Nephron (organoid): ENCODE measurements at regions not wholly inside any gene's neighbourhood (a gene's known extent, or its start where the extent isn't known, plus 50 kb on each side); places are given as distances from the start of the nearest gene placed in this dataset.

ENCODE experiments used
- H3K27ac Mint-ChIP-seq, 3 experiments: 2 replicates each; pipeline ENCODE4 v1.8.0; 2020; ENCODE audit warnings: mixed read lengths in 3 of 3, mild to moderate bottlenecking in 2 of 3, moderate library complexity in 1 of 3
- H3K27me3 Mint-ChIP-seq: 2 replicates; pipeline ENCODE4 v1.8.0; 2021; ENCODE audit warnings: low read depth, mild to moderate bottlenecking, moderate library complexity, mixed read lengths
- H3K36me3 Mint-ChIP-seq: 2 replicates; pipeline ENCODE4 v1.8.0; 2020; ENCODE audit warnings: low read depth, mixed read lengths
- H3K4me1 Mint-ChIP-seq: 2 replicates; pipeline ENCODE4 v1.8.0; 2020; ENCODE audit warnings: mixed read lengths
- H3K4me3 Mint-ChIP-seq, 3 experiments: 2 replicates each; pipeline ENCODE4 v1.8.0; 2020; ENCODE audit warnings: mild to moderate bottlenecking in 3 of 3, mixed read lengths in 3 of 3, moderate library complexity in 2 of 3
- H3K9me3 Mint-ChIP-seq: 2 replicates; pipeline ENCODE4 v1.8.0; 2020; ENCODE audit warnings: mixed read lengths
- CTCF ChIP-seq, 3 experiments: fragments of 200-600 bp; sonication (generic); IDR thresholded peaks; one replicate each; pipeline ENCODE4 v1.5.0; 2021; ENCODE audit warnings: antibody characterized with exemption in 3 of 3; ENCODE audit not compliant: unreplicated experiment in 3 of 3

DNA sequence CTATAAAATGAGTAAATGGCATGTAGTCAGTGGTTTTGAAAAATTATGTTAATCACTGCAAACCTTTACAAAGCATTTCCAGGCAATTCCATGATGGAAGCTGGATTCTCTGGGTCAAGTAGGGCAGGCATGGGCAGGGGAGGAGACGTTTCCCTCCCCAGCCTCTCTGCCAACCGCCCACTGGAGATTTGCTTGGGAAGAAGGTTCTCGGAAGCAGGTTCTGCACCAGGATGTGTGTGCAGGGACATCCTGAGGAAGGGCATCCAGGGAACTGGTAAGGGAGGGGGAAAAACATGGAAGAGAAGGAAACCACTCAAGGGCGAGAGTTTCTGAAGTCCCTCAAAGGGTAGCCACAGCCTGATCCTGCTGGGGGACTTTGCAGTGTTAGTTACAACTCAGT is 469.1 kb downstream of the TSHZ3 start:
- Mint-ChIP-seq H3K27me3 (peaks cover 4% of the 10 kb centered on the region), H3K4me1 (peaks cover 4% of the 10 kb centered on the region), H3K27ac (no peak overlapping the region), H3K9me3 (no peaks in the 10 kb centered on the region), H3K36me3 (no peaks in the 10 kb centered on the region), H3K4me3 (no peak overlapping the region)
- TF ChIP-seq CTCF (IDR thresholded peaks at IDR 0.05; ENCODE audit: unreplicated experiment in 3 of 3), result no peak

DNA sequence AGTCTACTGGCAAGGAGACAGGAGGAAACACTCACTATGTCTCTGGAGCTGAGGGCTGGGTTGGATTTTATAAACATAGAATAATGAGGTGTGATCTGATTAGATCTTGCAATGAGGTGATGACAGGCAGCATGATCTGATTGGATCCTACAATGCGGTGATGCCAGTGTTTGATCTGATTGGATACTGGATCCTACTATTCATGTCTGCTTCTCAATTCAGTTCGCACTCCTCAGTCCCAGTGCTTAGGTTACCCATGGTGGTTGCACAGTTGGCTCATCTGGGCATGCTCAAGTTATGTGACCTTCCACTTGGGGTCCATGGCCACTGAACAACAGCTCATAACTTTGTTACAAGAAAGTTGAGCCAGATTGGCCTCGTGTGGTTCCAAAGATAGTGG is 469.5 kb downstream of the TSHZ3 start:
- Mint-ChIP-seq H3K4me1 (peaks cover 4% of the 10 kb centered on the region), H3K4me3 (no peak overlapping the region), H3K36me3 (no peaks in the 10 kb centered on the region), H3K27me3 (peaks cover 4% of the 10 kb centered on the region), H3K9me3 (no peaks in the 10 kb centered on the region), H3K27ac (no peak overlapping the region)
- TF ChIP-seq CTCF (IDR thresholded peaks at IDR 0.05; ENCODE audit: unreplicated experiment in 3 of 3), result no peak

DNA sequence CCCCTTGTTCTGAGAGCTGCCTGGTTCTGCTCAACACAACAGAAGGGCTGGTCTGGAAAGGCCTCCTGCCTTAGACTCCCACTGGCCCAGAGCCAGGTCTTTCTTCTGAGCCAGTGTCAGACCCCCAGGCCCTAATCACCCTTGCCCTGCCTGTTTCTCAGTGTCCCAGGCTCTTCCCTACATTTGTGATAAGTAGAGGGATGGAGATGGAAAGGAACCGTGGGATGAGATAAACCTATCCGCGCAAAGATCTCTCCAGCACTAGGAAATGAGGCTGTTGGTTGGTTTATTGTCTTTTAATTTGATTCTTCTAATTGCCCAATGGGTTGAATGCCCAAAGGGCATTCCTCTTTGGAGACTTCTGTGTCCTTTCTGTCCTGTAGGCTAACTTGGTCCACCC is 470.0 kb downstream of the TSHZ3 start:
- H3K9me3 Mint-ChIP-seq, result no peaks in the 10 kb centered on the region
- no peak overlapping the region for H3K27ac Mint-ChIP-seq
- H3K4me1 Mint-ChIP-seq, result peaks cover 7% of the 10 kb centered on the region
- H3K27me3 Mint-ChIP-seq, result peaks cover 2% of the 10 kb centered on the region
- H3K4me3 Mint-ChIP-seq, result no peak overlapping the region
- TF ChIP-seq CTCF (IDR thresholded peaks at IDR 0.05; ENCODE audit: unreplicated experiment in 3 of 3), result no peak
- no peaks in the 10 kb centered on the region for H3K36me3 Mint-ChIP-seq

DNA sequence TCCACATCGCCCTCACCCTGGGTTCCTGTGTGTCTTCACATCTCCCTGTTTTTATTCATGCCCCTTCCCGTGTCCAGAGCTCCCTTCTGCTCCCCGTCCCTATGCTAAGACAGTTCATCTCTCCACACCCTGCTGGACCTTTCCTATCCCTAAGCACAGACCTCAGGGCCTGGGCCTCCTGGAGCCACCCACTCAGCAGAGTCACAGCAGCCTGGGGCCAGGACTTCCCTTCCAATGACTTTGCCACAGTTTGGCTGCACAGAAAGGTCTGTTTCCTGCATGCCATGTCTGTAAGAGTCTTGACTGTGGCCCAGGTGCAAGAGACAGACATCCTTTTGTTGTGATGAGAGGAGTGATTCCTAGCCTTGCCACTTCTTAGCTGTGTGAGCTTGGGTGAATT is 470.7 kb downstream of the TSHZ3 start:
- no peak overlapping the region for H3K27ac Mint-ChIP-seq
- no peak for TF ChIP-seq CTCF (IDR thresholded peaks at IDR 0.05; ENCODE audit: unreplicated experiment in 3 of 3)
- H3K4me1 Mint-ChIP-seq, result peaks cover 11% of the 10 kb centered on the region
- H3K9me3 Mint-ChIP-seq, result no peaks in the 10 kb centered on the region
- no peaks in the 10 kb centered on the region for H3K36me3 Mint-ChIP-seq
- H3K27me3 Mint-ChIP-seq, result no peaks in the 10 kb centered on the region
- H3K4me3 Mint-ChIP-seq, result no peak overlapping the region

- H3K9me3 Mint-ChIP-seq, result no peaks in the 10 kb centered on the region
- H3K27me3 Mint-ChIP-seq, result no peaks in the 10 kb centered on the region
- H3K36me3 Mint-ChIP-seq, result no peaks in the 10 kb centered on the region
- TF ChIP-seq CTCF (IDR thresholded peaks at IDR 0.05; ENCODE audit: unreplicated experiment in 3 of 3), result no peak
- no peak overlapping the region for H3K4me3 Mint-ChIP-seq
- H3K27ac Mint-ChIP-seq, result no peak overlapping the region
- H3K4me1 Mint-ChIP-seq, result peaks cover 11% of the 10 kb centered on the region
Observed at GRCh38 chr19:30877661-30878113, 471.5 kb downstream of the TSHZ3 start.

DNA sequence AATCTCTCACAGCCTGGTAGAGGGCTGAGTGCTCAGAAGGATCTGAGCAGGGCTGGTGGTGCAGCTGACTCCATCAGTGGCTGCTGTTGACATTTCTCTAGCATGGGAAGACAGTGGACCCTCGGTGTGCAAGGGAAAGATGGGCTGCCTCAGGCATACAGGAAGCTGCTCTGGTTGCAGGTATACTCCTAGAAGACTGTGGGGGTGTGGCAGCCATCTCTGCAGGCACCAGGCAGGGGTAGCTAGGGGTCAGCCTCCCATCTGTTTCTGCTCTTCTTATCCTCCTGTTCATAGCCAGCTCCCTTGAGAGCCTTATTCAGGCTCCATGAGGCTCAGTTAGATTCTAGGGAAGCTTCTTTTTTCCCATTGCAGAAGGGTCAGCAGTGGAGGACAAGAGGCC is 475.5 kb downstream of the TSHZ3 start:
- H3K27ac Mint-ChIP-seq, result peak overlapping the region in 1 of 3 experiments; percentile 47
- no peaks in the 10 kb centered on the region for H3K36me3 Mint-ChIP-seq
- no peaks in the 10 kb centered on the region for H3K9me3 Mint-ChIP-seq
- peaks cover 28% of the 10 kb centered on the region for H3K4me1 Mint-ChIP-seq
- no peak for TF ChIP-seq CTCF (IDR thresholded peaks at IDR 0.05; ENCODE audit: unreplicated experiment in 3 of 3)
- no peaks in the 10 kb centered on the region for H3K27me3 Mint-ChIP-seq
- no peak overlapping the region for H3K4me3 Mint-ChIP-seq
